GM10266 (cell line): ENCODE measurements at regions not wholly inside any gene's neighbourhood (a gene's known extent, or its start where the extent isn't known, plus 50 kb on each side); places are given as distances from the start of the nearest gene placed in this dataset.
A peak's percentile ranks its signal among the peaks of the same experiment; 100 is the strongest.

Experiments
- DNase-seq: peaks from one replicate; pipeline ENCODE4 v3.0.0; 2012; ENCODE audit errors: extremely low spot score
- TF ChIP-seq, protein P1 (sequence below): IDR thresholded peaks from 2 replicates; pipeline ENCODE4 v1.5.1; 2012; ENCODE audit warnings: mild to moderate bottlenecking, low read depth; ENCODE audit not compliant: control insufficient read depth, insufficient read depth; ENCODE audit errors: missing control alignments

DNA sequence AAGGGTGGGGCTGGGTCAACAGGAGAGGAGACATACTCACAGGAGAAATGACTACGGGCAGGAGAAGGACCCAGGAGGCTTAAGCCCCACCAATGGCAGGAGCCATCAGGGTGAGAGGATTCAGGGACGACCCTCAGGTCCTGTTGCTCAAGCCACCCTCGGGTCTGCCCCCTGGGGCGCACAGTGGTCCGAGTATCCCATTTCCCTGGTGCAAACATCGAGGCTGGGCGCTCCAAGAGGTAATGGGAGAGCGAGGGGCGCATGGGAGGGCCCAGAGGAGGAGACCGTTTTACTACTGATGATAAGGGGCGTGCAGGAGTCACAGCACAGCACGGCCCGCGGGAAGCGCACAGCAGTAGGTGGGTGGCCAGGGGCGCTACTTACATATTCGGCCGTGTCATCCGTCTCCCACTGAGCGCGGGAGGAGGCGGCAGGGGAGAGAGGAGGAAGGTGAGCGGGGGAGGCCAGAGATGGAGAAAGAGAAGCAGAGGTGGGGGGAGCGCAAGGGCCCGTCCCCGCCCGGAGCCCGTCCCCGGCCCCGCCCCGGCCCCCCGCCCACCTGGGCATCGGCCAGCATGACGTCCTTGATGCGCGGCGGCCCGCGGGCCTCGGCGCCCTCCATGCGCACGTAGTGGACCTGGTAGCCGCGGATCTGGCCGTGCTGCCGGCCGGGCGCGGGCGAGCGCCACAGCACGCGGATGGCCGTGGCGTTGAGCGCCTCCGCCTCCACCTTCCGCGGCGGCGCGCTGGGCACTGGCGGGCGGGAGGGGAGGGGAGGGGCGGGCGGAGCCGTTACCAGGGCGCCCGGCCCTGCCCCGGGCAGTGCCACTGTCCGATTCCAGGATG, 111.5 kb downstream of the PTPRS start:
- TF ChIP-seq, protein P1, sequence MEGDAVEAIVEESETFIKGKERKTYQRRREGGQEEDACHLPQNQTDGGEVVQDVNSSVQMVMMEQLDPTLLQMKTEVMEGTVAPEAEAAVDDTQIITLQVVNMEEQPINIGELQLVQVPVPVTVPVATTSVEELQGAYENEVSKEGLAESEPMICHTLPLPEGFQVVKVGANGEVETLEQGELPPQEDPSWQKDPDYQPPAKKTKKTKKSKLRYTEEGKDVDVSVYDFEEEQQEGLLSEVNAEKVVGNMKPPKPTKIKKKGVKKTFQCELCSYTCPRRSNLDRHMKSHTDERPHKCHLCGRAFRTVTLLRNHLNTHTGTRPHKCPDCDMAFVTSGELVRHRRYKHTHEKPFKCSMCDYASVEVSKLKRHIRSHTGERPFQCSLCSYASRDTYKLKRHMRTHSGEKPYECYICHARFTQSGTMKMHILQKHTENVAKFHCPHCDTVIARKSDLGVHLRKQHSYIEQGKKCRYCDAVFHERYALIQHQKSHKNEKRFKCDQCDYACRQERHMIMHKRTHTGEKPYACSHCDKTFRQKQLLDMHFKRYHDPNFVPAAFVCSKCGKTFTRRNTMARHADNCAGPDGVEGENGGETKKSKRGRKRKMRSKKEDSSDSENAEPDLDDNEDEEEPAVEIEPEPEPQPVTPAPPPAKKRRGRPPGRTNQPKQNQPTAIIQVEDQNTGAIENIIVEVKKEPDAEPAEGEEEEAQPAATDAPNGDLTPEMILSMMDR: no peak
- no peak for DNase-seq

DNA sequence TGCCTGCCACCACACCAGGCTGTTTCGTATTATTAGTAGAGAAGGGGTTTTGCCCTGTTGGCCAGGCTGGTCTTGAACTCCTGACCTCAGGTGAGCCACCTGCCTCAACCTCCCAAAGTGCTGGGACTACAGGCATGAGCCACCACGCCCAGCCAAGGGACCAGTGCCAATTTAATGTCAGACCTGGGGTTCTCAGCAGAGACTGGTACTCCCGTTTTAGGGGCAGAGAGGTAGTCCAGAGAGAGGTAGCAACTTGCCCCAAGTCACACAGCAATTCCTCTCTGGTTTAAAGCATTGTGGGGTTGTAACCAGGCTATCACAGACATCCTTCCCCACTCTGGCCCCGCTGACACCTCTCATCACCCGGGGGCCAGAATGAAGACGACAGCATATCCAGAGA, 112.1 kb downstream of the PTPRS start:
- TF ChIP-seq, protein P1: no peak

DNA sequence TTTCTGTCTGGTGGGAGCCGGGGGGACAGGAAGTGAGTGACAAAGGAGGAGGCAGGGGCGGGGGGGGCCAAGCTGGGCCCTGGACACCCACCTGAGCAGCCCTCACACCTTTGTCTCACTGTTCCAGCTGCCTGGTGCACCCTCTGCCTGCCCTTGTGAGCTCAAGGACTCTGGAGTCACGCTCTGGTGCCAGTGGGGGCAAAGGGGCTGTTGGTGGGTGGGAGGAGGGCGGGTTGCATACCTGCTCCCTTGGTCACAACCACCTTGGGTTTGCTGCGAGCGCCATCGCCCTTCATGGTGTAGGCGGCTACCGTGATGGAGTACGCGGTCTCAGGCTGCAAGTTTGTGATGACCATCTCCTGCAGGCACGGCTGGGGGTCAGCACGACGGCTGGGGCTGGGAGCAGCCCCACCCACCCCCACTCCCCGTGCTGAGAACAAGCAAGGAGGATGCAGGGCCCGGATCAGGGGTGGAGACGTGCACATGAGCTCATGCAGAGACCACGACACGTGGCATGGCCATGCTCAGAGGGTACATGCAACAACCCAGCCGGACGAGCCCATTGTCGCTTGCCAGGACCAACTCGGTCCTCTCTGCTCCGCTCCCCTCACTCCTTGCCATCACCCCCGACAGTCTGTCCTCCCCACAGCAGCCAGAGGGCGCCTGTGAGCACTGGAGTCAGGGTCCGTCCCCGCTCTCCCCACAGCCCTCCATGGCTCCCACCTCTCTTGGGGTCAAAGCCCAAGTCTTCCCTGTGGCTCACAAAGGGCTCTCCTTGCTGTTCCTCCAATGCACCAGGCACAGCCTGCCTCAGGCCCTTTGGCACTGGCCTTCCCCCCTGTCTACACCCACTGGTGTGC, 114.9 kb downstream of the PTPRS start:
- TF ChIP-seq, protein P1: peak; percentile 51
- no peak for DNase-seq

More for the DNA sequence above, 112.1 kb downstream of the PTPRS start:
- DNase-seq: no peak

DNA sequence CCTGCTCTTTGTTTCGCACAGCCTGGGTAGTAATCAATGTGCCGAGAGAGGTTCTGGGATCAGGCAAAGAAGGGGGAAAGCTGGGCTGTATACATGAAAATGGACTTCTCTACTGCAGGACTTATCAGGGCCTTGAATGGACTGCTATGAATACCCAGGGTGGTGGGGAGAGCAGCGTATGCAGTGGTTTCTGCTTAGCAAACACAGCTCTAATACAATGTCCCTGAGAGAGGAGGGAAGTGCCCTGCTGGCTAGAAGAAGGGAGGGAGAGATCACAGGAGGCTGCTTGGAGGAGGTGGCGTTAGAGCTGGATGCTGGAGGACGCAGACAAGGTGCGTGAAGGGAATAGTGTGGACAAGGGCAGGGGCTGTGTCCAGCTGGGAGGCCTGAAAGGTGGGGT, 116.1 kb downstream of the PTPRS start:
- TF ChIP-seq, protein P1: no peak
- no peak for DNase-seq

DNA sequence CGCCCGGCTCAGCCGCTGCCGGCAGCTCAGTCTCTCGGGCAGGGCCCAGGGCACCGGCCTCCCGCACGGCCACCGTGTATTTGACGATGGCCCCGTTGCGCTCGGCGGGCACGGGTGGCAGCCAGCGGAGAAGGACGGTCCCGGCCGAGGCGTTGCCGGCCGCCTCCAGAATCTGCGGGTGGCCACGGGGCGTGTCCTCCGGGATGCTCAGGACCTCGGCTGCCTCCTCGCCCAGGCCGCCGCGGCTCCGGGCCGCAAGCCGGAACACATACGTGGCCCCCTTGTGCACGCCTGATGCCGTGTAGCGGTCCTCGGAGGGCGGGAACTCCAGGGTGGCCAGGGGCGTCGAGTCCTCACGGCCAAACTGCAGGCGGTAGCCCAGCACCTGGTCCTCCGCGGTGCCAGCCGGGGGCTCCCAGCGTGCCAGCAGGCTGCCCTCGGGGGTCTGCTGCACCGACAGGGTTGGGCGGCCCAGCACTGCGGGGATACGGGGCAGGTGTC, 117.7 kb downstream of the PTPRS start:
- DNase-seq: no peak
- TF ChIP-seq, protein P1: no peak

DNA sequence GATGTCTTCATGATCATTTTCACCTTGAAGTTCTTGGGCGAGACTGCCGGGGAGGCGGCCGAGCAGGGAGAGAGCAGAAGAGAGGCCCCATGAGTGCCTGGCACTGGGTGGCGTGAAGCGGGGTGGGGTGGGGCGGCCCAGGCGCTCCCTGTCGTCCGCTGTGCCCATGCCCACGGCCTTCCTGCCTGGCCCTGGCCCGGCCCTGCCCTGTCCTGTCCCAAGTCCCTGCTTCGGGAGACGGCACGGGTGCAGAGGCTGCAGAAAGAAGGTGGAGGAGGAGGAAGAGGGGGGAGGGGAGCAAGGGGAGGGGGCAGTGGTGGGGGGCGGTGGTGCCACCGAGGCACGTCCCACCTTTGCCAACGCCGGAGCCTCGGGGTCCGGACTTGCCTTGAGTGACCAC, 118.4 kb downstream of the PTPRS start:
- TF ChIP-seq, protein P1: no peak
- DNase-seq: no peak
